WTC11 (cell line): ENCODE measurements at regions not wholly inside any gene's neighbourhood (a gene's known extent, or its start where the extent isn't known, plus 50 kb on each side); places are given as distances from the start of the nearest gene placed in this dataset.
A peak's percentile ranks its signal among the peaks of the same experiment; 100 is the strongest.

Source experiments
- ATAC-seq: fragments of 200-7000 bp; cut with Tn5 transposase; 2 replicates; pipeline ENCODE4 v1.10.0; 2021; ENCODE audit warnings: mild to moderate bottlenecking, moderate library complexity
- CTCF ChIA-PET: fragments of 300-600 bp; sonication (Branson Sonifier 250); formaldehyde crosslinking; loops from one replicate; lab custom pipeline; 2021; ENCODE audit warnings: antibody characterized with exemption; lab: Charles Lee
- POLR2A ChIA-PET: fragments of 350-600 bp; sonication (Branson Sonifier 250); formaldehyde crosslinking; loops from one replicate; lab custom pipeline; 2021; ENCODE audit warnings: antibody characterized with exemption; lab: Charles Lee
- DNase-seq: peaks from one replicate; pipeline ENCODE4 v3.0.0; 2021; ENCODE audit warnings: low spot score
- H3K27ac Mint-ChIP-seq: 2 replicates; pipeline ENCODE4 v1.8.0; 2021; ENCODE audit warnings: mixed read lengths
- H3K27me3 Mint-ChIP-seq: 2 replicates; pipeline ENCODE4 v1.8.0; 2021; ENCODE audit warnings: low read depth, mild to moderate bottlenecking, moderate library complexity, mixed read lengths
- H3K36me3 Mint-ChIP-seq: 2 replicates; pipeline ENCODE4 v1.8.0; 2021; ENCODE audit warnings: mixed read lengths
- H3K4me1 Mint-ChIP-seq: 2 replicates; pipeline ENCODE4 v1.8.0; 2022; ENCODE audit warnings: mixed read lengths
- H3K4me3 Mint-ChIP-seq: 2 replicates; pipeline ENCODE4 v1.8.0; 2021; ENCODE audit warnings: mild to moderate bottlenecking, moderate library complexity, mixed read lengths
- H3K9me3 Mint-ChIP-seq: 2 replicates; pipeline ENCODE4 v1.8.0; 2021; ENCODE audit warnings: mixed read lengths
- ELF4 ChIP-seq: sonication (generic); formaldehyde crosslinking; IDR thresholded peaks from 2 replicates; pipeline ENCODE4 v1.8.1; 2022; ENCODE audit warnings: low read depth, mild to moderate bottlenecking, moderate library complexity, missing genetic modification reagents
- EMX1 ChIP-seq: fragments of 250-450 bp; sonication (Bioruptor Pico); IDR thresholded peaks from 2 replicates; pipeline ENCODE4 v1.8.0; 2021; ENCODE audit warnings: mild to moderate bottlenecking
- FOXP1 ChIP-seq: sonication (generic); formaldehyde crosslinking; IDR thresholded peaks from 2 replicates; pipeline ENCODE4 v1.8.0; 2022; ENCODE audit warnings: missing genetic modification reagents, mild to moderate bottlenecking, moderate library complexity, borderline replicate concordance
- FOXP4 ChIP-seq: sonication (generic); formaldehyde crosslinking; IDR thresholded peaks from 2 replicates; pipeline ENCODE4 v1.8.0; 2022; ENCODE audit warnings: mild to moderate bottlenecking, missing genetic modification reagents
- IRF2 ChIP-seq: sonication (generic); formaldehyde crosslinking; IDR thresholded peaks from 2 replicates; pipeline ENCODE4 v1.8.0; 2022; ENCODE audit warnings: low read depth, missing genetic modification reagents, borderline replicate concordance
- MLX ChIP-seq: sonication (generic); formaldehyde crosslinking; IDR thresholded peaks from 2 replicates; pipeline ENCODE4 v1.8.1; 2023; ENCODE audit warnings: mild to moderate bottlenecking, missing genetic modification reagents, moderate library complexity
- NFYB ChIP-seq: sonication (generic); formaldehyde crosslinking; conservative IDR thresholded peaks from 2 replicates; pipeline ENCODE4 v1.8.0; 2022; ENCODE audit warnings: low read depth, missing genetic modification reagents
- RELA ChIP-seq: sonication (generic); formaldehyde crosslinking; IDR thresholded peaks from 2 replicates; pipeline ENCODE4 v1.8.1; 2022; ENCODE audit warnings: missing genetic modification reagents, mild to moderate bottlenecking, borderline replicate concordance
- USF1 ChIP-seq: sonication (generic); formaldehyde crosslinking; IDR thresholded peaks from 2 replicates; pipeline ENCODE4 v1.8.0; 2022; ENCODE audit warnings: mild to moderate bottlenecking, missing genetic modification reagents
- ZNF121 ChIP-seq: sonication (generic); formaldehyde crosslinking; IDR thresholded peaks from 2 replicates; pipeline ENCODE4 v1.8.0; 2023; ENCODE audit warnings: missing genetic modification reagents
- ZNF138 ChIP-seq: sonication (generic); formaldehyde crosslinking; conservative IDR thresholded peaks from 2 replicates; pipeline ENCODE4 v1.8.1; 2022; ENCODE audit warnings: mild to moderate bottlenecking, moderate library complexity, missing genetic modification reagents
- ZNF532 ChIP-seq: fragments of 250-450 bp; sonication (Bioruptor Pico); IDR thresholded peaks from 2 replicates; pipeline ENCODE4 v1.9.0; 2021; ENCODE audit warnings: mild to moderate bottlenecking, borderline replicate concordance
- TF ChIP-seq, protein P1 (sequence below): sonication (generic); formaldehyde crosslinking; IDR thresholded peaks from 2 replicates; pipeline ENCODE4 v1.8.1; 2023; ENCODE audit warnings: mild to moderate bottlenecking, missing genetic modification reagents
- TF ChIP-seq, protein P2 (sequence below): sonication (generic); formaldehyde crosslinking; IDR thresholded peaks from 2 replicates; pipeline ENCODE4 v1.8.1; 2023; ENCODE audit warnings: mild to moderate bottlenecking, missing genetic modification reagents
- TF ChIP-seq, protein P3 (sequence below): sonication (generic); formaldehyde crosslinking; IDR thresholded peaks from 2 replicates; pipeline ENCODE4 v1.8.1; 2023; ENCODE audit warnings: mild to moderate bottlenecking, missing genetic modification reagents, moderate library complexity

- Mint-ChIP-seq H3K27me3 (peaks cover under 1% of the 10 kb centered on the region), H3K9me3 (peaks cover 6% of the 10 kb centered on the region; the same call in 1 of the 2 replicates), H3K4me1 (peaks cover 40% of the 10 kb centered on the region), H3K27ac (no peak overlapping the region), H3K4me3 (no peak overlapping the region), H3K36me3 (no peaks in the 10 kb centered on the region)
- CTCF ChIA-PET, result interaction anchor here (2.6 kb wide), 1 partner anchor 222 kb away, joined by 11 read pairs; no protein-coding TSS in a partner anchor
- POLR2A ChIA-PET, result no interaction called here
- DNase-seq, result no peak
- no peak for TF ChIP-seq RELA (CRISPR knock-in tag)
- peak; percentile 54; the same call in 1 of the 2 replicates for TF ChIP-seq USF1 (CRISPR knock-in tag)
- 0 out of 2 replicates have a peak, but pooled peaks have one; percentile 15 for TF ChIP-seq NFYB (CRISPR knock-in tag)
- TF ChIP-seq ZNF121, result no peak
- no peak for TF ChIP-seq ZNF532
- TF ChIP-seq EMX1 (CRISPR knock-in tag), result no peak
- TF ChIP-seq, protein P1, sequence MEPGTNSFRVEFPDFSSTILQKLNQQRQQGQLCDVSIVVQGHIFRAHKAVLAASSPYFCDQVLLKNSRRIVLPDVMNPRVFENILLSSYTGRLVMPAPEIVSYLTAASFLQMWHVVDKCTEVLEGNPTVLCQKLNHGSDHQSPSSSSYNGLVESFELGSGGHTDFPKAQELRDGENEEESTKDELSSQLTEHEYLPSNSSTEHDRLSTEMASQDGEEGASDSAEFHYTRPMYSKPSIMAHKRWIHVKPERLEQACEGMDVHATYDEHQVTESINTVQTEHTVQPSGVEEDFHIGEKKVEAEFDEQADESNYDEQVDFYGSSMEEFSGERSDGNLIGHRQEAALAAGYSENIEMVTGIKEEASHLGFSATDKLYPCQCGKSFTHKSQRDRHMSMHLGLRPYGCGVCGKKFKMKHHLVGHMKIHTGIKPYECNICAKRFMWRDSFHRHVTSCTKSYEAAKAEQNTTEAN (CRISPR knock-in tag), result no peak
- no peak for TF ChIP-seq ELF4 (CRISPR knock-in tag)
- TF ChIP-seq FOXP1 (CRISPR knock-in tag), result no peak
- no peak for TF ChIP-seq IRF2 (CRISPR knock-in tag)
- TF ChIP-seq ZNF138, result no peak
- no peak for TF ChIP-seq FOXP4 (CRISPR knock-in tag)
- TF ChIP-seq MLX, result no peak
- TF ChIP-seq, protein P2, sequence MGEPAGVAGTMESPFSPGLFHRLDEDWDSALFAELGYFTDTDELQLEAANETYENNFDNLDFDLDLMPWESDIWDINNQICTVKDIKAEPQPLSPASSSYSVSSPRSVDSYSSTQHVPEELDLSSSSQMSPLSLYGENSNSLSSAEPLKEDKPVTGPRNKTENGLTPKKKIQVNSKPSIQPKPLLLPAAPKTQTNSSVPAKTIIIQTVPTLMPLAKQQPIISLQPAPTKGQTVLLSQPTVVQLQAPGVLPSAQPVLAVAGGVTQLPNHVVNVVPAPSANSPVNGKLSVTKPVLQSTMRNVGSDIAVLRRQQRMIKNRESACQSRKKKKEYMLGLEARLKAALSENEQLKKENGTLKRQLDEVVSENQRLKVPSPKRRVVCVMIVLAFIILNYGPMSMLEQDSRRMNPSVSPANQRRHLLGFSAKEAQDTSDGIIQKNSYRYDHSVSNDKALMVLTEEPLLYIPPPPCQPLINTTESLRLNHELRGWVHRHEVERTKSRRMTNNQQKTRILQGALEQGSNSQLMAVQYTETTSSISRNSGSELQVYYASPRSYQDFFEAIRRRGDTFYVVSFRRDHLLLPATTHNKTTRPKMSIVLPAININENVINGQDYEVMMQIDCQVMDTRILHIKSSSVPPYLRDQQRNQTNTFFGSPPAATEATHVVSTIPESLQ, result no peak
- TF ChIP-seq, protein P3, sequence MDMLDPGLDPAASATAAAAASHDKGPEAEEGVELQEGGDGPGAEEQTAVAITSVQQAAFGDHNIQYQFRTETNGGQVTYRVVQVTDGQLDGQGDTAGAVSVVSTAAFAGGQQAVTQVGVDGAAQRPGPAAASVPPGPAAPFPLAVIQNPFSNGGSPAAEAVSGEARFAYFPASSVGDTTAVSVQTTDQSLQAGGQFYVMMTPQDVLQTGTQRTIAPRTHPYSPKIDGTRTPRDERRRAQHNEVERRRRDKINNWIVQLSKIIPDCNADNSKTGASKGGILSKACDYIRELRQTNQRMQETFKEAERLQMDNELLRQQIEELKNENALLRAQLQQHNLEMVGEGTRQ (CRISPR knock-in tag), result peak; percentile 78
- no peak for ATAC-seq
These were observed 137.4 kb upstream of the DLX2 start for GRCh38 chr2:172239944-172240590.
